ENCODE measurements at regions not wholly inside any gene's neighbourhood (a gene's known extent, or its start where the extent isn't known, plus 50 kb on each side); places are given as distances from the start of the nearest gene placed in this dataset.

- no peak for TF ChIP-seq CTCF (IDR thresholded peaks at IDR 0.05)
- DNase-seq, result no peak
- Mint-ChIP-seq H3K4me1 (ENCODE audit: low read depth) (no peaks in the 10 kb centered on the region), H3K4me3 (no peak overlapping the region), H3K36me3 (ENCODE audit: low read depth) (peaks cover 5% of the 10 kb centered on the region; the same call in 1 of the 2 replicates), H3K9me3 (peaks cover 44% of the 10 kb centered on the region), H3K27me3 (ENCODE audit: insufficient read depth) (peaks cover 3% of the 10 kb centered on the region; the same call in 1 of the 2 replicates), H3K27ac (no peak overlapping the region)
These were observed 114.2 kb upstream of the LY86 start for GRCh38 chr6:6474170-6474920.

GRCh38 chr6:6479785-6480184 is 108.7 kb upstream of the LY86 start:
- Mint-ChIP-seq H3K36me3 (ENCODE audit: low read depth) (no peaks in the 10 kb centered on the region), H3K27ac (no peak overlapping the region), H3K4me1 (ENCODE audit: low read depth) (no peaks in the 10 kb centered on the region), H3K4me3 (no peak overlapping the region), H3K27me3 (ENCODE audit: insufficient read depth) (peaks cover 2% of the 10 kb centered on the region; the same call in 1 of the 2 replicates), H3K9me3 (peaks cover 46% of the 10 kb centered on the region)
- TF ChIP-seq CTCF (IDR thresholded peaks at IDR 0.05), result no peak
- DNase-seq, result no peak

GRCh38 chr6:6482256-6482655 is 106.3 kb upstream of the LY86 start:
- no peaks in the 10 kb centered on the region for H3K27me3 Mint-ChIP-seq (ENCODE audit: insufficient read depth)
- peaks cover 43% of the 10 kb centered on the region for H3K9me3 Mint-ChIP-seq
- H3K4me1 Mint-ChIP-seq (ENCODE audit: low read depth), result no peaks in the 10 kb centered on the region
- no peak overlapping the region for H3K4me3 Mint-ChIP-seq
- H3K36me3 Mint-ChIP-seq (ENCODE audit: low read depth), result no peaks in the 10 kb centered on the region
- DNase-seq, result no peak
- TF ChIP-seq CTCF (IDR thresholded peaks at IDR 0.05), result no peak
- no peak overlapping the region for H3K27ac Mint-ChIP-seq

GRCh38 chr6:6483168-6483567 is 105.4 kb upstream of the LY86 start:
- Mint-ChIP-seq H3K4me1 (ENCODE audit: low read depth) (no peaks in the 10 kb centered on the region), H3K36me3 (ENCODE audit: low read depth) (no peaks in the 10 kb centered on the region), H3K27ac (no peak overlapping the region), H3K4me3 (no peak overlapping the region), H3K9me3 (peaks cover 43% of the 10 kb centered on the region), H3K27me3 (ENCODE audit: insufficient read depth) (no peaks in the 10 kb centered on the region)
- TF ChIP-seq CTCF (IDR thresholded peaks at IDR 0.05), result no peak
- DNase-seq, result no peak

GRCh38 chr6:6483733-6484132 is 104.8 kb upstream of the LY86 start:
- H3K4me1 Mint-ChIP-seq (ENCODE audit: low read depth), result no peaks in the 10 kb centered on the region

More at GRCh38 chr6:6483733-6484132, 104.8 kb upstream of the LY86 start:
- Mint-ChIP-seq H3K4me3 (no peak overlapping the region), H3K36me3 (ENCODE audit: low read depth) (no peaks in the 10 kb centered on the region), H3K27ac (no peak overlapping the region), H3K9me3 (peaks cover 41% of the 10 kb centered on the region), H3K27me3 (ENCODE audit: insufficient read depth) (no peaks in the 10 kb centered on the region)
- no peak for DNase-seq
- TF ChIP-seq CTCF (IDR thresholded peaks at IDR 0.05), result no peak

All from HFFc6 (cell line).